GM10266 (cell line): ENCODE measurements at regions not wholly inside any gene's neighbourhood (a gene's known extent, or its start where the extent isn't known, plus 50 kb on each side); places are given as distances from the start of the nearest gene placed in this dataset.

Experiments used
- DNase-seq: peaks from one replicate; pipeline ENCODE4 v3.0.0; 2012; ENCODE audit errors: extremely low spot score
- TF ChIP-seq, protein P1 (sequence below): IDR thresholded peaks from 2 replicates; pipeline ENCODE4 v1.5.1; 2012; ENCODE audit warnings: mild to moderate bottlenecking, low read depth; ENCODE audit not compliant: control insufficient read depth, insufficient read depth; ENCODE audit errors: missing control alignments

DNA sequence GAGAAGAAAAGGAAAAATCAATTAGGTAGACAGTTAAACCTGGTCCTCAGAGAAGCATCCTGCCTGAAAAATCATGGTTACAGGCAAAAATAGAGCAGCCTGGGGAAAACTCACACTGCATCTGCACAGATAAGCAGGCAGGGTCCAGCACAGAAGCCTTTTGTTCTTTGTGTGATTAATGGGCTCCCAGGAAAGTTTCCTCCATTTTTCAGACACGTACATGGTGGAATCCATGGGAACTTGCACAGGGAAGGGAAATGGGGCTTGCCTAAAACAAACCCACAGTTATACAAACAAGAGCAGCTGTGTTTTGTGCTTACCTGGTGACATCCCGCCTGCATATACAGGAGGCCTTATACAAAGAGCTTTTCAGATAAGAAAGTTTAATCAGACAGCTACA is 243.9 kb upstream of the ATP10B start:
- DNase-seq: no peak

DNA sequence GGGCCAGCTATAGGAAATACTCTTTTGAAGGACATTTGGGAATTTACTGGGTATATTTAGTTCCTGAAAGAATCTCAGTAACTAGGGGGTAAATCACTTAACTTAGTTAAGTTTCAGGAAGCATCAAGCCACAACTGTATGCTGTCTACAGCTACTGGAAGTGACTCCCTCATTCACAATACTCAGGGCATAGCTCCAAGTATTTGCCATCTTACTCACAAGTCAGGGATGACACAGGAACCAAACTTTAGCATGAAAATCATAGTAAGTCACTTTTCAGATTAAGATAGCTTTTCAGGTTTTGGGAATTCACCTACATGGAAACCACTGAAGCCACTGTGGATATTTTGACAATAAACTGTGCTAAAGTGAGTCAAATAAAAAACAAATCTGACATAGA is 242.4 kb upstream of the ATP10B start:
- no peak for DNase-seq
- TF ChIP-seq, protein P1, sequence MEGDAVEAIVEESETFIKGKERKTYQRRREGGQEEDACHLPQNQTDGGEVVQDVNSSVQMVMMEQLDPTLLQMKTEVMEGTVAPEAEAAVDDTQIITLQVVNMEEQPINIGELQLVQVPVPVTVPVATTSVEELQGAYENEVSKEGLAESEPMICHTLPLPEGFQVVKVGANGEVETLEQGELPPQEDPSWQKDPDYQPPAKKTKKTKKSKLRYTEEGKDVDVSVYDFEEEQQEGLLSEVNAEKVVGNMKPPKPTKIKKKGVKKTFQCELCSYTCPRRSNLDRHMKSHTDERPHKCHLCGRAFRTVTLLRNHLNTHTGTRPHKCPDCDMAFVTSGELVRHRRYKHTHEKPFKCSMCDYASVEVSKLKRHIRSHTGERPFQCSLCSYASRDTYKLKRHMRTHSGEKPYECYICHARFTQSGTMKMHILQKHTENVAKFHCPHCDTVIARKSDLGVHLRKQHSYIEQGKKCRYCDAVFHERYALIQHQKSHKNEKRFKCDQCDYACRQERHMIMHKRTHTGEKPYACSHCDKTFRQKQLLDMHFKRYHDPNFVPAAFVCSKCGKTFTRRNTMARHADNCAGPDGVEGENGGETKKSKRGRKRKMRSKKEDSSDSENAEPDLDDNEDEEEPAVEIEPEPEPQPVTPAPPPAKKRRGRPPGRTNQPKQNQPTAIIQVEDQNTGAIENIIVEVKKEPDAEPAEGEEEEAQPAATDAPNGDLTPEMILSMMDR: no peak

More for the DNA sequence above, 243.9 kb upstream of the ATP10B start:
- TF ChIP-seq, protein P1: no peak

DNA sequence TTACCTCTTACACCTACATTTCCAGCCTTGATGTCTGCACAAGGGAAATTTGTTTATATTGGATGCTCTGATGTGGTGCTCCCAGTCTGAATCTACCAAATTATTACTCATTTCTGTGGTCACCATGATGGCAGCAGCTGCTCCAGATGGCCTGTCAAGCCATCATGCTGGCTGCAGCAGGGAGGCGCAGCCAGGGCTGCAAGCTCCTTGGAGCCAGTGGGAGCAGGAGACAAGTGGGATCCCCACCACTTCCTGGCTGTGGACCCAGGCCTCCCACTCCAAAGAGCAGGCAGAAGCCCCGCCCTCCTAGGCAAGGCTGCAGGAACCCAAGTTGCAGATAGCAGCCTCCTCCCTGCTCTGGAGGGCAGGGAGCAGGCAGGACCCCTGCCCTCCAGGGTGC is 241.1 kb upstream of the ATP10B start:
- TF ChIP-seq, protein P1: no peak
- DNase-seq: no peak

DNA sequence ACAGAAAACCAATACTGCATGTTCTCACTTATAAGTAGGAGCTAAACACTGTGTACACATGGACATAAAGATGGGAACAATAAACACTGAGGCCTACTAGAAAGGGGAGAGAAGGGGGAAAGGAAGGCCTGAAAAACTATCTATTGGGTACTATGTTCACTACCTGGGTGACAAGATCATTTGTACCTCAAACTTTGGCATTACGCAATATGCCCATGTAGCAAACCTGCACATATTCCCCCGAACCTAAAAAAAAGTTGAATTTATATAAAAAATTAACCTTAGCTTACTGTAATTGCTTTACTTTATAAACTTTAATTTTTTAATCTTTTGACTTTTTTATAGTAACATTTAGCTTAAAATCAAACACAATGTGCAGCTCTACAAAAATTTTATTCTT is 237.6 kb upstream of the ATP10B start:
- no peak for DNase-seq
- TF ChIP-seq, protein P1: no peak

DNA sequence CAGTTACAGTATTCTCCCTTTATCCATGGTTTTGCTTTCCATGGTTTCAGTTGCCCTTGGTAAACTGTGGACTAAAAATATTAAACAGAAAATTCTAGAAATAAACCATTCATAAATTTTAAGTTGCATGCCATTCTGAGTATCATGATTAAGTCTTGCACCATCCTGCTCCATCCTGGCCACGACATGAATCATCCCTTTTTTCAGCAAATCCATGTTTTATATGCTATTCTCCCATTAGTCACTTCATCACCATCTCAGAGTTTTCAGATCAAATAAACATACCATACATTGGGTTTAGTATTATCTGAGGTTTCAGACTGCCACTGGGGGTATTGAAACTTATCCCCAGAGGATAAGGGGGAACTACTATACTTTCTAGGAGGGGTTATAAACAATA is 234.4 kb upstream of the ATP10B start:
- TF ChIP-seq, protein P1: no peak
- DNase-seq: no peak

DNA sequence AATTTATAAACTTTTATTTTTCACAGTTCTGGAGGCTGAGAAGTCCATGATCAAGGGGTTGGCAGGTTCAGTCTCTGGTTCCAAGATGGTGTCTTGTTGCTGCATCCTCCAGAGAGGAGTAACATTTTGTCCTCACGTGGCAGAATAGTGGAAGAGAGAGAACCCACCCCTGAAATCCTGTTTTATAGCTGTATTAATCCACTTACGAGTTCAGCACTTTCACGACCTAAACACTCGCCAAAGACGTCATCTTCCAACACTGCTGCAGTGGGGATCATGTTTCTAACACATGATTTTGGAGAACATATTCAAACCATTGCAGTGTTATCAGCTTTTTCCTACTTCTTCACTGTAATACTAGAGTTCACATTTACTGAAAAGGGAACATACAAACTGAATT is 233.0 kb upstream of the ATP10B start:
- no peak for DNase-seq
- TF ChIP-seq, protein P1: no peak

- no peak for DNase-seq
- TF ChIP-seq, protein P1: no peak
These were observed 232.1 kb upstream of the ATP10B start for GRCh38 chr5:161084115-161084514.
